Activated naive CD4-positive, alpha-beta T cell treated with anti-CD3 and anti-CD28 coated beads, Interleukin-2, amount 50 U/mL, for 24 hours (primary cell): ENCODE measurements at regions not wholly inside any gene's neighbourhood (a gene's known extent, or its start where the extent isn't known, plus 50 kb on each side); places are given as distances from the start of the nearest gene placed in this dataset.

ENCODE experiments used
- H3K27ac Mint-ChIP-seq: one replicate; pipeline ENCODE4 v1.8.0; 2021; ENCODE audit warnings: mild to moderate bottlenecking, mixed read lengths
- H3K27me3 Mint-ChIP-seq: one replicate; pipeline ENCODE4 v1.8.0; 2021; ENCODE audit warnings: mixed read lengths
- H3K36me3 Mint-ChIP-seq: one replicate; pipeline ENCODE4 v1.8.0; 2021; ENCODE audit warnings: mixed read lengths
- H3K4me1 Mint-ChIP-seq: one replicate; pipeline ENCODE4 v1.8.0; 2021; ENCODE audit warnings: mixed read lengths
- H3K4me3 Mint-ChIP-seq: one replicate; pipeline ENCODE4 v1.8.0; 2021; ENCODE audit warnings: mild to moderate bottlenecking, mixed read lengths
- H3K9me3 Mint-ChIP-seq: one replicate; pipeline ENCODE4 v1.8.0; 2021; ENCODE audit warnings: mixed read lengths

- no peaks in the 10 kb centered on the region for H3K9me3 Mint-ChIP-seq
- H3K4me1 Mint-ChIP-seq, result peaks cover 12% of the 10 kb centered on the region
- H3K36me3 Mint-ChIP-seq, result no peaks in the 10 kb centered on the region
- no peak overlapping the region for H3K27ac Mint-ChIP-seq
- H3K4me3 Mint-ChIP-seq, result no peak overlapping the region
- H3K27me3 Mint-ChIP-seq, result peaks cover 1% of the 10 kb centered on the region
Measured at GRCh38 chr13:76772241-76772640, 114.0 kb downstream of the KCTD12 start.

- no peak overlapping the region for H3K27ac Mint-ChIP-seq
- no peaks in the 10 kb centered on the region for H3K36me3 Mint-ChIP-seq
- H3K4me3 Mint-ChIP-seq, result no peak overlapping the region
- H3K27me3 Mint-ChIP-seq, result no peaks in the 10 kb centered on the region
- peaks cover 12% of the 10 kb centered on the region for H3K4me1 Mint-ChIP-seq
- no peaks in the 10 kb centered on the region for H3K9me3 Mint-ChIP-seq
Measured at GRCh38 chr13:76769271-76769791, 116.9 kb downstream of the KCTD12 start.

GRCh38 chr13:76768384-76768783 is 117.8 kb downstream of the KCTD12 start:
- Mint-ChIP-seq H3K36me3 (no peaks in the 10 kb centered on the region), H3K27me3 (no peaks in the 10 kb centered on the region), H3K4me3 (no peak overlapping the region), H3K9me3 (no peaks in the 10 kb centered on the region), H3K27ac (no peak overlapping the region), H3K4me1 (peaks cover 12% of the 10 kb centered on the region)

- no peaks in the 10 kb centered on the region for H3K9me3 Mint-ChIP-seq
- no peak overlapping the region for H3K27ac Mint-ChIP-seq
- H3K27me3 Mint-ChIP-seq, result no peaks in the 10 kb centered on the region
- no peaks in the 10 kb centered on the region for H3K36me3 Mint-ChIP-seq
- peaks cover 12% of the 10 kb centered on the region for H3K4me1 Mint-ChIP-seq
- no peak overlapping the region for H3K4me3 Mint-ChIP-seq
Measured at GRCh38 chr13:76764916-76765315, 121.3 kb downstream of the KCTD12 start.

- no peaks in the 10 kb centered on the region for H3K9me3 Mint-ChIP-seq
- H3K4me1 Mint-ChIP-seq, result peaks cover 9% of the 10 kb centered on the region
- H3K36me3 Mint-ChIP-seq, result no peaks in the 10 kb centered on the region
- H3K4me3 Mint-ChIP-seq, result no peak overlapping the region
- H3K27ac Mint-ChIP-seq, result no peak overlapping the region
- no peaks in the 10 kb centered on the region for H3K27me3 Mint-ChIP-seq
Measured at GRCh38 chr13:76764429-76764828, 121.8 kb downstream of the KCTD12 start.

GRCh38 chr13:76762721-76763120 is 123.5 kb downstream of the KCTD12 start:
- Mint-ChIP-seq H3K4me3 (no peak overlapping the region), H3K9me3 (no peaks in the 10 kb centered on the region), H3K36me3 (no peaks in the 10 kb centered on the region), H3K4me1 (no peaks in the 10 kb centered on the region), H3K27ac (no peak overlapping the region), H3K27me3 (no peaks in the 10 kb centered on the region)

- H3K9me3 Mint-ChIP-seq, result no peaks in the 10 kb centered on the region
- H3K27ac Mint-ChIP-seq, result no peak overlapping the region
- no peak overlapping the region for H3K4me3 Mint-ChIP-seq
- H3K4me1 Mint-ChIP-seq, result no peaks in the 10 kb centered on the region
- H3K27me3 Mint-ChIP-seq, result no peaks in the 10 kb centered on the region
- H3K36me3 Mint-ChIP-seq, result no peaks in the 10 kb centered on the region
Measured at GRCh38 chr13:76759877-76760276, 126.3 kb downstream of the KCTD12 start.

- H3K27ac Mint-ChIP-seq, result no peak overlapping the region
- H3K9me3 Mint-ChIP-seq, result no peaks in the 10 kb centered on the region
- no peak overlapping the region for H3K4me3 Mint-ChIP-seq
- no peaks in the 10 kb centered on the region for H3K4me1 Mint-ChIP-seq
- H3K27me3 Mint-ChIP-seq, result no peaks in the 10 kb centered on the region
- no peaks in the 10 kb centered on the region for H3K36me3 Mint-ChIP-seq
Measured at GRCh38 chr13:76758738-76759137, 127.5 kb downstream of the KCTD12 start.

- Mint-ChIP-seq H3K27me3 (no peaks in the 10 kb centered on the region), H3K36me3 (no peaks in the 10 kb centered on the region), H3K9me3 (no peaks in the 10 kb centered on the region), H3K4me3 (no peak overlapping the region), H3K27ac (no peak overlapping the region), H3K4me1 (no peaks in the 10 kb centered on the region)
Measured at GRCh38 chr13:76758257-76758656, 127.9 kb downstream of the KCTD12 start.

- no peaks in the 10 kb centered on the region for H3K4me1 Mint-ChIP-seq
- no peaks in the 10 kb centered on the region for H3K9me3 Mint-ChIP-seq
- H3K27me3 Mint-ChIP-seq, result peaks cover 2% of the 10 kb centered on the region
- no peak overlapping the region for H3K4me3 Mint-ChIP-seq
- H3K36me3 Mint-ChIP-seq, result no peaks in the 10 kb centered on the region
- H3K27ac Mint-ChIP-seq, result no peak overlapping the region
Measured at GRCh38 chr13:76756451-76756850, 129.8 kb downstream of the KCTD12 start.

GRCh38 chr13:76754414-76754813 is 131.8 kb downstream of the KCTD12 start:
- H3K36me3 Mint-ChIP-seq, result no peaks in the 10 kb centered on the region
- H3K27ac Mint-ChIP-seq, result no peak overlapping the region
- H3K4me1 Mint-ChIP-seq, result no peaks in the 10 kb centered on the region
- H3K9me3 Mint-ChIP-seq, result no peaks in the 10 kb centered on the region
- no peak overlapping the region for H3K4me3 Mint-ChIP-seq
- H3K27me3 Mint-ChIP-seq, result peaks cover 2% of the 10 kb centered on the region

GRCh38 chr13:76751278-76751677 is 134.9 kb downstream of the KCTD12 start:
- no peaks in the 10 kb centered on the region for H3K4me1 Mint-ChIP-seq
- peaks cover 5% of the 10 kb centered on the region for H3K27me3 Mint-ChIP-seq
- H3K36me3 Mint-ChIP-seq, result no peaks in the 10 kb centered on the region
- H3K9me3 Mint-ChIP-seq, result no peaks in the 10 kb centered on the region
- H3K4me3 Mint-ChIP-seq, result no peak overlapping the region
- H3K27ac Mint-ChIP-seq, result no peak overlapping the region

- H3K4me3 Mint-ChIP-seq, result no peak overlapping the region
- H3K27ac Mint-ChIP-seq, result no peak overlapping the region
- H3K27me3 Mint-ChIP-seq, result peaks cover 5% of the 10 kb centered on the region
- H3K4me1 Mint-ChIP-seq, result no peaks in the 10 kb centered on the region
- H3K36me3 Mint-ChIP-seq, result no peaks in the 10 kb centered on the region
- H3K9me3 Mint-ChIP-seq, result no peaks in the 10 kb centered on the region
Measured at GRCh38 chr13:76750126-76750525, 136.1 kb downstream of the KCTD12 start.

- Mint-ChIP-seq H3K27me3 (peaks cover 17% of the 10 kb centered on the region), H3K4me3 (no peak overlapping the region)
Measured at GRCh38 chr13:76745261-76746200, 140.7 kb downstream of the KCTD12 start.

GRCh38 chr13:76741624-76742023 is 144.6 kb downstream of the KCTD12 start:
- Mint-ChIP-seq H3K9me3 (no peaks in the 10 kb centered on the region), H3K36me3 (no peaks in the 10 kb centered on the region), H3K27me3 (peaks cover 14% of the 10 kb centered on the region), H3K4me1 (no peaks in the 10 kb centered on the region), H3K4me3 (no peak overlapping the region), H3K27ac (no peak overlapping the region)

More at GRCh38 chr13:76745261-76746200, 140.7 kb downstream of the KCTD12 start:
- no peaks in the 10 kb centered on the region for H3K36me3 Mint-ChIP-seq
- no peak overlapping the region for H3K27ac Mint-ChIP-seq
- H3K9me3 Mint-ChIP-seq, result no peaks in the 10 kb centered on the region
- no peaks in the 10 kb centered on the region for H3K4me1 Mint-ChIP-seq

- no peaks in the 10 kb centered on the region for H3K9me3 Mint-ChIP-seq
- no peaks in the 10 kb centered on the region for H3K4me1 Mint-ChIP-seq
- peaks cover 14% of the 10 kb centered on the region for H3K27me3 Mint-ChIP-seq
- no peak overlapping the region for H3K4me3 Mint-ChIP-seq
- H3K27ac Mint-ChIP-seq, result no peak overlapping the region
- no peaks in the 10 kb centered on the region for H3K36me3 Mint-ChIP-seq
Measured at GRCh38 chr13:76741046-76741445, 145.2 kb downstream of the KCTD12 start.
